EH (cell line): ENCODE measurements at regions not wholly inside any gene's neighbourhood (a gene's known extent, or its start where the extent isn't known, plus 50 kb on each side); places are given as distances from the start of the nearest gene placed in this dataset.
"Not testable (repeated sequence)": the region's sequence is repeated elsewhere in the genome, so short reads cannot be mapped to it uniquely, and the experiment has no call there.

ENCODE experiments used
- DNase-seq: peaks from one replicate; pipeline ENCODE4 v3.0.0-alpha.2; 2015; ENCODE audit warnings: low read depth

- DNase-seq = no peak
These were observed 785.2 kb upstream of the GYPC start for GRCh38 chr2:125870746-125871145.

GRCh38 chr2:125874564-125874963 is 781.4 kb upstream of the GYPC start:
- no peak for DNase-seq

GRCh38 chr2:125885340-125885739 is 770.6 kb upstream of the GYPC start:
- no peak for DNase-seq

- no peak for DNase-seq
These were observed 769.8 kb upstream of the GYPC start for GRCh38 chr2:125886153-125886552.

- DNase-seq = no peak
These were observed 754.7 kb upstream of the GYPC start for GRCh38 chr2:125901278-125901677.

GRCh38 chr2:125925891-125926546 is 729.9 kb upstream of the GYPC start:
- DNase-seq = no peak

- DNase-seq = no peak
These were observed 720.4 kb upstream of the GYPC start for GRCh38 chr2:125935559-125935958.

- no peak for DNase-seq
These were observed 713.2 kb upstream of the GYPC start for GRCh38 chr2:125942585-125943424.

- DNase-seq = no peak
These were observed 696.9 kb upstream of the GYPC start for GRCh38 chr2:125959047-125959446.

GRCh38 chr2:125961739-125962138 is 694.2 kb upstream of the GYPC start:
- DNase-seq = no peak

- DNase-seq = no peak
These were observed 676.1 kb upstream of the GYPC start for GRCh38 chr2:125979886-125980285.

GRCh38 chr2:125983364-125983763 is 672.6 kb upstream of the GYPC start:
- no peak for DNase-seq

GRCh38 chr2:126029316-126029715 is 626.6 kb upstream of the GYPC start:
- no peak for DNase-seq

GRCh38 chr2:126038861-126039260 is 617.1 kb upstream of the GYPC start:
- DNase-seq = no peak

GRCh38 chr2:126041391-126042047 is 614.4 kb upstream of the GYPC start:
- no peak for DNase-seq

GRCh38 chr2:126042089-126042488 is 613.9 kb upstream of the GYPC start:
- no peak for DNase-seq

GRCh38 chr2:126048719-126049118 is 607.2 kb upstream of the GYPC start:
- no peak for DNase-seq

- DNase-seq = no peak
These were observed 606.5 kb upstream of the GYPC start for GRCh38 chr2:126049461-126049860.

GRCh38 chr2:126050991-126051736 is 604.8 kb upstream of the GYPC start:
- no peak for DNase-seq

GRCh38 chr2:126051737-126052240 is 604.2 kb upstream of the GYPC start:
- not testable (repeated sequence) for DNase-seq

GRCh38 chr2:126059379-126059778 is 596.6 kb upstream of the GYPC start:
- no peak for DNase-seq
